GM19438 (cell line): ENCODE measurements at regions not wholly inside any gene's neighbourhood (a gene's known extent, or its start where the extent isn't known, plus 50 kb on each side); places are given as distances from the start of the nearest gene placed in this dataset.

Experiments used
- ATAC-seq: cut with Tn5 transposase; IDR thresholded peaks from one replicate; pipeline ENCODE4 v1.9.1; 2021; ENCODE audit warnings: low read depth; ENCODE audit not compliant: unreplicated experiment

DNA sequence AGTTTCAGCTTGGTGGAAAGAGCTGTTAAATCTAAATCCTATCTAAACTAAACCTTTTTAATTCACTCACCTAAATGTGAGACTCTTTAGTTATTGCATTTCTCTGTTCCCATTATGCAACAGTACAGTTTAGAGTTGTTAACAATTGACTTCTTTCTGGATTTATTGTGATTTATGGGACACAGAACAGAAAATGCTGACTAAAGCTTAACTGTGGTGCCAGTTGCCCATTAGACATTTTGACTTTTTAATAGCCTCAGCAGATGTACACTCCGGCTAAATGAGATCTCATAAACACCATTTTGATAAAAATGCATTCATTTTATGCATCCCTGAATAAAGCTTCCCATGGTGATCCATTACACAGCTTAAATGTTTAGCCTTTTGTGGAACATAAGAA, 356.6 kb downstream of the CASP12 start:
- no peak for ATAC-seq

DNA sequence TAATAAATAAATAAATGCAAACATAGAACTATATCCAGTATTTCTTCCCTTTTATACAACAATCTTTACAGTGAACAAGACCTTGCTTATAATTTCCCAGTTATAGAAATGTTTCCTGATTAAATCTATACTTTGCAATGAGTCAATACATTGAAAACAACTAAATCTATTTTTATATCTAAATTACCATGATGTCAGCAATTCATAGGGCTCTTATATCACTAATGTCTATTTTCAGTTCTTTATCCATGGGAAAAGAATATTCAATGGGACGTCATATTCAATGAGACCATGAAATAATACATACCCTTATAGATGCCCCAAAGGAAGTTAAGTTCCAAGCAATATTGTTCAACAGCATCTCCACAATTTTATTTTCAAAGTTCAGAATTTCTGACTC, 359.9 kb downstream of the CASP12 start:
- ATAC-seq, result no peak

DNA sequence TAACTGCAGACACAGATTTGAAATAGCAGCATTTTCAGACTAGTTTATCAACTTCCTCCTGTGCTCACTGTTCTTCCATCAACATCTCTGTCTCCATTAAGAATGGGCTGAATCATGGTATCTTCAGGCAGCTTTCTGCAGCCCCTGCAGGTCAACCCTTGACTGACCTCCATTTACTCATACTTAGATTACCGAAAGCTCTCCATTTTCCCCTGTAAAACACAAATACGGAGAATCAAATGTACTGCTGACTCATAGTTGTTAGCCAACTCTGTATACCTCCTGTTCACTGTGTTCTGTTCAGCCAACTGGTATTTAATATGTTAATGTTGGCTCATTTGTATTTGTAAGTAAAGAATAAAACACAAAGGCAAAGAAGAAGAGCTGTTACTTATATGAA, 364.0 kb downstream of the CASP12 start:
- ATAC-seq, result no peak

DNA sequence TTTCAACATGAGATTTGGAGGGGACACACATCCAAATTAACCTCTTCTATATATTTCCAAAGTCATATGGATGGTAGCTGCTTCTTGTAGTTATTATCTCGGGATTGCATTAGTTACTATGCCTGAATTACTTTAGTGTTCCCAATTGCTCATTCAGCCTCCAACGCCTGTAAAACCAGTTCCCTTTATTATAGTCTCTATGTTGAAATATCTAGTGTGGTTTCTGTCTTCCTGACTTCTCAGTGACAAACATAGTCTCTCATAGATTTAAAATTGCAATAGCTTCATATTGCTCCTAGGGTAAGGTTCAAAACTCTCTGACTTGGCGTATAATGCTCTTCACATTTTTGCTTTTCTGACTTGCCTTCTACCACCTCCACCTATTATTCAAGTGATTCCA, 366.4 kb downstream of the CASP12 start:
- ATAC-seq, result no peak

DNA sequence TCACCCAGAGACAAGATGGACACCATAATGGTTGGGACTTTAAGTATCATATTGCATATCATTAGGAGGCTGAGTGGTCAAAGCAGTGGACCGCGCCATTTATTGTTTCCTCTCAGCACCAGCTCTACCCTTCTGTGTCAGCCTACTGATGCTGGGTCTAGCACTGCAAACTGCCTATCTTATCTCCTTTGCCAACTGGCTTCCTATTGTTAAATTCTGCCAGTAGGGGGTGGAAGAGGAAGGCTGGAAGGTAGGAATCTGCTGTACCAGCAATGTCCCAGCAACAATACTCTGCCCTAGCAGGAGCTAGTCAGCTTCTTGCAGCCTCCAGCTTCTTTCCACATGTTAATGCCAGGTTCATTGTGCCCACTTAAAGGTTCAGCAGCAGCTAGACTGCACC, 367.1 kb upstream of the PDGFD start:
- ATAC-seq, result no peak

DNA sequence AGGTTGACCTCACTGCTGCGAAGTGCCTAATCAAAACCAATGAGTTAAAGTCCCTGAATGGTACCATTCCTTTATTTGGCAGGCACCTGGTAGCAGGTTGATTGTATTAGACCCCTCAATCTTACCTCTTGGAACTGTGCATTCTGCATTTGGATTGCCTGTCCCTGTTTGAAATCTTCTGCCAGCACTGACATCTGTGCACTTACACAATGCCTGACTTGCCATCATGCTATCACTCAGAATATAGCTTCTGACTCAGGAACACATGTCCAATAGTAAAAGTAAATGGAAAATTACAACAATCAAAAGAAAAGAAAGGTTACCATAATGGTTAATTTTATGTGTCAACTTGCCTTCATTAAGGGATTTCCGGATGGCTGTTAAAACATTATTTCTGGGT, 366.0 kb upstream of the PDGFD start:
- ATAC-seq, result no peak

DNA sequence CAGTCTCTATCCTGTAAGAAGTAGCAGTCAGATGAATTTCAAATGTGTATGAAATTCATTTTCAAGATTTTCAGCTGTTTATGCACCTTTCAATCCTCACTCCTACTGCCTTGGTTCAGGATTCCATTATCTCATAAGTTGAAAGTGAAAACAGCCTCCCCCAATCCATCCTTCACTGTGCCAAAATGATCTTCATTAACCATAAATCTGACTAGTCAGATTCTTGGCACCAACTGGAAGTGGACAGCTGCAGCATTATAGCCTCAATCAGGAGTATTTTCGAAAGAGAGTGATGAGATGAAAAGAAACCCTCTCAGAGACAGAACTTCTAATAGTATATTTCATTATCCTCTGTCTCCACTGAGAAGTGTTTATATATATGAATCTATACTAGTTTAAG, 365.3 kb upstream of the PDGFD start:
- ATAC-seq, result no peak

DNA sequence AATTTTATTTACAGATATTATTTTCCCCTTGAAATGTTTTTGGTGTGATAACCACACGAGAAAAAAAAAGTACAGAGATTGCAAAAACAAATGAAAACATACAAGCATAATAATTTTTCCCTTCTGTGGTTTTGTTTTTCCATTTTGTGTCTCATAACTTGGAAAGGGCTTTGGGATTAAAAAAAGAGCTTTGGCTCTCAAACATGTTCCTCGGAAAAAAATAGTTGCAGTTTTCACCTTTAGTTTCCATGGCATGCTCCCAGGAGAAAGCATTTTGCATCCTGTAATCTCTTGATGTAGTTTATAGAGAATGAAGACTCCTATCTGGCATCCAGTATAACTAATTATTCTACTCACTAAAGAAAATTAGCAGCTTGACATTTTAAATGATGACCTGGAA, 362.1 kb upstream of the PDGFD start:
- no peak for ATAC-seq

DNA sequence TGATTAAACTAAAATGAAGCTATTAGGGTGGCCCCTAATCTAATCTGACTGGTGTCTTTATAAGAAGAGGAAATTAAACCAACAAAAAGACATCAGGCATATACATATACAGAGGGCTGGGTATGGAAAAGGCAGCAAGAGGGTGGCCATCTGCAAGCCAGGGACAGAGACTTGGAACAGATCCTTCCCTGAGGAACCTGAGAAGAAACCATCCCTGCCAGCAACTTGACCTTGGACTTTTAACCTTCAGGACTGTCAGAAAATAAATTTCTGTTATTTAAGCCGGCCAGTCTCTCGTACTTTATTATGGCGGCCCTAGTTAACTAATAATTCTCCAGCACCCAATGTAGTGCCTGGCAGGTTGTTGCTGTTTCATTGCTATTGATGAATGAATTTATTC, 361.5 kb upstream of the PDGFD start:
- no peak for ATAC-seq

DNA sequence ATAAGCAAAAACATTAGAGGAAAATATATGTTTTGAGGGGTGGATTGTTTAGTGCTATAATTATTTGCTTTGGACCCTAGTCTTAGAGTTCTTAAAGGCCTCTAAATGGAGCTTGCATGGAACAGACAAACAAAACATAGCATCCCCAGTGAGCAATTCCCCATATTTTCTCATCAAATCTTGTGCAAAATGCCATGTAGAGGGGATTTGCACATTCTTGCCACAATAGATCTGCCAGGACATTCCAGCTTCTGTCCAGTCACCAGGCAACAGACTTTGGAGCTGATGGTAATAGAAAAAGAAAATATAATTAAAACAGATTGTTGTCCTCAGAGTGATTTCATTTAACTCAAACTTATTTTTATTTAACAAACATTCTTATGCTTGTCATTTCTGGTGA, 360.3 kb upstream of the PDGFD start:
- no peak for ATAC-seq

DNA sequence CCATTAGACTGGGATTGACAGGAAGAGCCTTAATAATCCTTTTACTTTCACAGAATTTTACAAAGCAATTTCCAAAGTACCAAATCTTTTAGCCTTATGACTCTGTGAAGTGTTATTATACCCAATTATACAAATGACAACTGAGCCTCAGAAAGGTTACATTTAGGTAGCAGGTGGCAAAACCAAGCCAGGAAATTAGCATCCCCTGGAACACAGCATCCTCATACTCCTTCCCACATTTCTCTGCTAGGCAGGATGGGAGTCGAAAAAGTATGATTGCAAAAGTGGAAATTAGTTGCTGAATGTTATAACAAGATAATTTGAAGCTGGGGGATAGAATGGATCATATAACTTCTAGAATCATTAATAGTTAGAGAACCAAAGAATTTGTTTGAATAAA, 359.7 kb upstream of the PDGFD start:
- no peak for ATAC-seq

DNA sequence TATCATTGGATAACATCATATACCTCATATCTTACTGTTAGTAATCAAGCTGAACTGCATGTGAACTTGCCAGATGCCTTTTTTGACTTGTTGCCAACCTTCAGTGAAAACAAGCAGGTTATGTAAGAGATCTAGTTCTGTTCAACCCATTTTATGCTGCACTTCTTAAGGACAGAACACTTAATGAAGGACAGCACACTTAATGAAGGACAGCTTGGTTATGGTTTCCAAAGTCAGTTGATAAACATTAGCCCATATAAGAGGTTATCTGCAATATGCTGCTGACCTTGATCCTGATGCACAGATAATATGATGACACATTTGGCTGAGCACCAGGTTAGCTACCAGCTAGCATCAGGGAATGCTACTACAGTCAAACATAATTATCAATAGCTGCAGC, 358.7 kb upstream of the PDGFD start:
- ATAC-seq, result no peak

DNA sequence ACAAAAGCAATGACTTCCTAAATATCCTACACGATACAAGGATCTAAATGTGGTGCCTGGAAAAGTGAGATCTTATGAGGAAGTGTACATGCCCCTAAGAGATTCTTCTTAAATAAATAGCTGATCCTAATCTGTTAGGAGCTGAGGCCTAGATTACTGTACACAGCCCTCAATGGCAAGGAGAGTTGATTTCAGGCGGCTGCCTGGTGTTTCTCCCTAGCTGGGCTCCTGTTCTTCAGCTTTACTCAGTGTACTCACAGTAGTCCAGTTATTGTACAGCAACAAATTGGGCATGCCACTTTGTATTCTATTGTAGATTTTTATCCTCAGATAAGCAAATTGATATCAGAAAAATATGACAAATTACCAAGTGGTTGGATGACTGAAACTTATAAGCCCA, 358.2 kb upstream of the PDGFD start:
- no peak for ATAC-seq

DNA sequence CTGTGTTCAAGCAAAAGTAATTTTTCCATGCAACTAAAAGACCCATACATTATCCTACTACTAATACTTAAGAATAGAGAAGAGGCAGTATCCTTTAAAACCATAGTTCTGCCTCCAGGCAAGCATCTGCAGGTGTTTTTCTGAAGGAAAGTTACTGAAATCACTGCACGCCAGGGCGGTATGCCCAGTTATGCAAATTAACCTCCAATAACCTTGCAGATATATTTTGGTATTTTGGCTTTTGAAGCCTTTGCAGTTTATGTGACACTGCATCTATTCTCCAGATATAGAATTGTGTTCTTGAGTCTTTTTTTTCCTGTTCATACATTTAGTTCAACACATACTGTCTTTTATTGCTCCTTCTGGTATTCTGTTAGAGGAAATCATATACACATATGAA, 346.2 kb upstream of the PDGFD start:
- no peak for ATAC-seq

DNA sequence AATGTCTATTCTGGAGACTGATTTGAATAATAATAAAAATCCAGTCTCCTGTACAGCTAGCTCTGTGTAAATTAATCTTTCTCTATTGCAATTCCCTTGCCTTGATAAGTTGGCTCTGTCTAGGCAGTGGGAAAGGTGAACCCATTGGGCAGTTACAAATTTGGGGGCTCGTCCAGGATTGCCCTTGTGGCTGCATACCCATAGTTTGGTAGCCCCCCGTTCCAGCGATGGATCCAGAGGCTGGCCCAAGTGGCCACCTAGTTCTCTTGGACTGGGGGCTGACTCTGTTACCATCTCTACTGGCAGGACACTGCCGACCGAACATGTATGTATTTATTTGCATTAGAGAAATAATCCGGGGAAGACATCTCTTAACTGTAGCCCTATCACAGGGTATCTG, 326.2 kb upstream of the PDGFD start:
- ATAC-seq, result no peak

DNA sequence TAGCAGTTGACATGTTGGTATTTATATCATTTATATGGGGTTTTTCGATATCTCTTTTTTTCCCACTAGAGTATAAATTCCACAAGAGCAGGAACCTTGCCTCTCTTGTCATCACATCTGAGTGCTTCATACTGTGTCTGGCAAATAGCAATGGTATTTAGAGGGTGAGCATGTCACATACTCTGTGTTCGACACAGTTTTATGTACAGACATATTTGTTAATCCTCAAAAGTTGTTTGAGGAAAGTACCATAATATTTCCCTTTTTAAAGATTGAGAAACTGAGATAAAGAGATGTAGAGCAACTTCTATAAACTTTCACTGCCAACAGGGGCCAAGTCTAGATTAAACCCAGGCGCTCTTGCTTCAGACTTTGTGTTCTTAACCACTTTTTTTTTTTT, 324.6 kb upstream of the PDGFD start:
- no peak for ATAC-seq

DNA sequence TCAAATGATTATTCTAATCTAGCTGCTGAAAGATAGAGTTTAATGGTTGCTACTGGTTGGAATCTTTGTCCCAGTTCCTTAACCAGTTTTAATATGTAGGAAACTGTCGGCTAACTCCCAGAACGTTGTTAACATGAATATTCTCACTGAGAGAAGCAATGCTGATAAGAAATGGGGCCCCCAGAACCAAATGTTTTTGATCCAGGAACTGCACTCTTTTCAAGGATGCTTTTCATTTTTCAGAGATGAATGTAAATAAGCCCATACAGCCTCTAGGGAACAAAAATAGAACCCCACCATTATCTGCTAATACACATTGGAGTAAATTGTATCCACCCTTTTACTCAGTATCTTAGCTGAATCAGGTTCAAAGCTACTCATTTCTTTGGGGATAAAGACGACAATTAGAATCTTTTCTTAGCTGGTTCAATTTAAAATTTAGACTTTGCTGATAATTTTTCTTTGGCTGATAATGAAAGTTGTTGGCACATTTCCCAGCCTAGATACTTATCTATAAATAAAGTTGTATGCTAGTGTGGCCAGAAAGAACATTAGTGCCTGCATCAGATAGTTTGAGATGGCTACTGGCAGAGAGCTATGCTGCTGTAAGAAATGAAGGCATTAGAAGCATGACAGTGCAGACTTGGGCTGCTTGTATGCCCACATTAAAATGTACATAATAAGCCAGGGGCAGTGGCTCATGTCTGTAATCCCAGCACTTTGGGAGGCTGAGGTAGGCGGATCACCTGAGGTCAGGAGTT, 323.3 kb upstream of the PDGFD start:
- no peak for ATAC-seq

DNA sequence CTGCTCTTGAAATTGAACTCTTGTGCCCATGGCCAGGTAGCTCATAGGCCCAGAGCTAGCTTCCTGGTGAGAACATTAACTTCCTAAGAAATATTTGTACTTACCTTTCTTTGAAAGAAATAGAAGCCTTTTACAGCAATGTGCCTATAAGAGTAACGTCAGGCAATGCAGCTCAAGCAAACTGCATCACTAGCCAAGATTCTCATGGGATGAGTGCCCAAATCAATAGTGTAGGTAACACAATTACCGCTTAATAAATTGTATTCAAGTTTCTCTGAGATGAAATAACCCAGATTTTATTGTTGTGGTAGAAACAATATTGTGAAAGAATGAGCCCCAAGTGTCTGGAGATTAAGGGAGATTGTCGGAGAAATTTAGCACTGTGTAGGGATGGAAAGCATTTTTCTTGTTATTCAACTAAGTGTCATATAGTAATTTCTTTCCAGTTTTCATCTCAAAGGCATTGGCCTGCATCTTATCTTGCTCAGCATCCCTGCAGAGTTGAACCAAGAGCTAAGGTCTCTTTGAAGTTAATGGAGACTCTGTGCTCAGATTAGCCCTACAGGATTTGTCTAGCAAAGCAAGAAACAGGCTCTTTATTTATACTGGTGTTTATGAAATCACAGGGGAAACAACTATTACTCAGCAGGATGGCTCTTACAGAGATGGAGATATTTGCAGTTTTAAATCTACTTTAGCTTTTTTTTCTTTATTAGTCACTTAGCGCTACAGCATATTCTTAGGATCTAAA, 321.0 kb upstream of the PDGFD start:
- ATAC-seq, result no peak

DNA sequence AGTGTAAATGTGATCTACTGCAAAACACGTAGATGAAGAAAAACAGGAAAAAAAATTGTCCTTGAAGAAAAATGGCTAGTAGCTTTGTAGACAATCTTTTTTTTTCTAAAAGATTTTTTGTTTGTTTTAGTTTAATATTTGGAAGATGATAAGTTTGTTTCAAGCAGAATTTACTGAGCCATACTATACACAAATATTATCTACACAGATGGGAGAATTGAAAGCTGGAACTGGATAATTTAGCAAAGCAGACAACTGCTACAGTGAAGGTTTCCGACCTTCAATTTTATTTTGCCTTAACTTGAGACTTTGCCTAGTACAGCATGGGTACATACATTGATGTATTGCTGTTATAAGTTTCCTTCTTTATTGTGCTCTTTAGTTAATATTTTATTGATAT, 313.0 kb upstream of the PDGFD start:
- no peak for ATAC-seq

DNA sequence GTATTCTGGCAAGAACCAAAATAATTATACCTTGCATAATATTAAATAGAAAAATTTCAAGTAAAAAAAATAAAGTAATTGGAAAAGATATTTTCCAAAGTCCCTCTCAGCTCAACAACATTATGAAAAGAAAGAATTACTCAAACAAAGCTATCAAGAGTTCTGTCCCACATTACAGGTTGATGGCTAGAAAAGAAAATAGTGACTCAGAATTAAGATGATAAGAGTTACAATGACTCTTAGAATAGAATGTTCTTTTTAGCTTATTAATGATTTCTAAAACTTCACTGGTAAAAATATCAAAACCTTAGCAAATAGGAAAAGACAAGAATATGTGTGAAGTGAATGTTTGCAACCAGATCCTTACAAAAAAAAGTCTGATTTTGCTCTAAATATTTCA, 312.5 kb upstream of the PDGFD start:
- ATAC-seq, result no peak

DNA sequence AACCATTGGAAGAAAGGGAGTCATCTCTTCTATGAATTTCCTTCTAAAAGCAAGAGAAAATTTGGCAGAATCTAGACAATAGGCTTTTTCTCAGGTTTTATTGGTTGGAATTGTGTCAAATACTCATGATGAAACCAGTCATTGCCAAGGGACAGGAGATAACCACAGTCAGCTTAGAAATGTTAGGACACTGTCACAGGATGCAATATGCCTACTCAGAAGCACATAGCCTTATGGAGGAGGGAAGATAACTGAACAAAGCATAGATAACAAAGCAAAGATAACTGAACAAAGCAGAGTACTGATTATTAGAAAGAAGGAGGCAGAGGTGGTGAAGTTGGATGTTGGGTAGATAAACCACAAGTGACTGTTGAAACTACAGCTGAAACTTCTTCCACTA, 303.5 kb upstream of the PDGFD start:
- ATAC-seq, result no peak

DNA sequence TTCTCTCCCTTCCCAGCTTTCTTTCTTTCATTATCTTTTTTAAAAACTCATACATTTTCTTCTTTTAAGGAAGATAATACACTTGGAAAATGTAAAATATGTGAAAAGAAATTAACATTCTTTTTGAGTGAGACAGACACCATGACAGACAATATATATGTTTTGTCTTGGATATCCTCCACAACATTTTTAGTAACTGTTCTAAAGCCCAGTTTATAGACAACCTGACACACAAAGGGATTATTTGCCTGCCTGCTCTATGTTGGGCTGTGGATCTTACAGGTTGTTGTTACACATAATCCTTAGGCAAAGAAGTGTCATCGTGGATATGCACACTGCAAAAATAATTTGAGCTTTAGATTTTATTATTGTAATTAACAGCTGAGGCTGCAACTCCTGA, 301.4 kb upstream of the PDGFD start:
- no peak for ATAC-seq
